CD14-positive monocyte (primary cell): ENCODE measurements at regions not wholly inside any gene's neighbourhood (a gene's known extent, or its start where the extent isn't known, plus 50 kb on each side); places are given as distances from the start of the nearest gene placed in this dataset.

Experiments
- DNase-seq, 3 donors: peaks; one replicate each; pipeline ENCODE4 v3.0.0-alpha.2; 2011 to 2022
- H2AFZ ChIP-seq: 2 replicates; pipeline ENCODE4 v1.6.0; 2012; ENCODE audit warnings: mild to moderate bottlenecking, low read depth, low read length, inconsistent platforms; ENCODE audit not compliant: insufficient read depth, poor library complexity, severe bottlenecking
- H3K27ac ChIP-seq, 2 donors: 1 replicate in 1 of 2; 2 replicates in 1 of 2; pipeline ENCODE4 v1.5.1; 2012 to 2013; ENCODE audit warnings: low read length in 2 of 2, control low read depth in 1 of 2, inconsistent platforms in 1 of 2, low read depth in 1 of 2, mild to moderate bottlenecking in 1 of 2
- H3K27me3 ChIP-seq, 2 donors: one replicate each; pipeline versions ENCODE4 v1.6.0 to v1.6.1; 2011 to 2013; ENCODE audit warnings: low read length in 2 of 2; ENCODE audit not compliant: control insufficient read depth in 2 of 2, insufficient read depth in 2 of 2
- H3K36me3 ChIP-seq, 2 donors: replicated peaks in 1 of 2; 1 replicate in 1 of 2; 2 replicates in 1 of 2; pipeline versions ENCODE4 v1.5.1 to v1.6.1; 2012 to 2013; ENCODE audit warnings: low read length in 2 of 2, control low read depth in 1 of 2, inconsistent platforms in 1 of 2, mild to moderate bottlenecking in 1 of 2; ENCODE audit not compliant: insufficient read depth in 2 of 2, control insufficient read depth in 1 of 2
- H3K4me1 ChIP-seq, 2 donors: 1 replicate in 1 of 2; 2 replicates in 1 of 2; pipeline versions ENCODE4 v1.5.1 to v1.6.1; 2012 to 2013; ENCODE audit warnings: low read length in 2 of 2, control low read depth in 1 of 2, inconsistent platforms in 1 of 2, mild to moderate bottlenecking in 1 of 2, moderate library complexity in 1 of 2; ENCODE audit not compliant: insufficient read depth in 2 of 2, control insufficient read depth in 1 of 2
- H3K4me2 ChIP-seq: replicated peaks from 2 replicates; pipeline ENCODE3; 2012; ENCODE audit warnings: low read length, moderate library complexity, mild to moderate bottlenecking; ENCODE audit not compliant: poor library complexity, severe bottlenecking; ENCODE audit errors: extremely low read depth
- H3K4me3 ChIP-seq, 3 experiments: fragments of 200-600 bp in 1 of 3; sonication (generic) in 1 of 3; replicated peaks in 1 of 3; 1 replicate in 2 of 3; 2 replicates in 1 of 3; pipeline ENCODE4 v1.5.1; 2011 to 2013; ENCODE audit warnings: low read length in 3 of 3, mild to moderate bottlenecking in 3 of 3, control low read depth in 2 of 3, low read depth in 2 of 3, inconsistent platforms in 1 of 3, moderate library complexity in 1 of 3
- H3K79me2 ChIP-seq: 2 replicates; pipeline ENCODE4 v1.6.0; 2012; ENCODE audit warnings: mild to moderate bottlenecking, control low read depth, inconsistent platforms, low read length, moderate library complexity; ENCODE audit not compliant: insufficient read depth
- H3K9ac ChIP-seq: 2 replicates; pipeline ENCODE4 v1.6.0; 2017; ENCODE audit warnings: low read length, mild to moderate bottlenecking; ENCODE audit not compliant: insufficient read depth, poor library complexity, severe bottlenecking
- H3K9me3 ChIP-seq, 2 donors: replicated peaks in 1 of 2; 1 replicate in 1 of 2; 2 replicates in 1 of 2; pipeline versions ENCODE4 v1.5.1 to v1.6.1; 2012 to 2013; ENCODE audit warnings: low read length in 2 of 2, control low read depth in 1 of 2; ENCODE audit not compliant: control insufficient read depth in 1 of 2, insufficient read depth in 1 of 2
- H4K20me1 ChIP-seq: 2 replicates; pipeline ENCODE4 v1.6.0; 2012; ENCODE audit warnings: mild to moderate bottlenecking, low read length, control low read depth, moderate library complexity; ENCODE audit not compliant: insufficient read depth
- H3K27ac Mint-ChIP-seq, 7 donors: one replicate each; pipeline ENCODE4 v1.8.0; 2020; ENCODE audit warnings: mild to moderate bottlenecking in 7 of 7, mixed read lengths in 7 of 7, moderate library complexity in 6 of 7, inconsistent platforms in 2 of 7
- H3K27me3 Mint-ChIP-seq, 3 donors: one replicate each; pipeline ENCODE4 v1.8.0; 2021 to 2022; ENCODE audit warnings: low read depth in 3 of 3, mild to moderate bottlenecking in 3 of 3, mixed read lengths in 3 of 3, moderate library complexity in 3 of 3, inconsistent platforms in 1 of 3
- H3K36me3 Mint-ChIP-seq, 2 donors: one replicate each; pipeline ENCODE4 v1.8.0; 2020; ENCODE audit warnings: mixed read lengths in 2 of 2, inconsistent platforms in 1 of 2, mild to moderate bottlenecking in 1 of 2
- H3K4me1 Mint-ChIP-seq: one replicate; pipeline ENCODE4 v1.8.0; 2020; ENCODE audit warnings: mild to moderate bottlenecking, mixed read lengths
- H3K4me3 Mint-ChIP-seq, 2 donors: one replicate each; pipeline ENCODE4 v1.8.0; 2020; ENCODE audit warnings: mild to moderate bottlenecking in 2 of 2, mixed read lengths in 2 of 2, moderate library complexity in 1 of 2
- H3K9me3 Mint-ChIP-seq, 7 donors: one replicate each; pipeline ENCODE4 v1.8.0; 2020 to 2022; ENCODE audit warnings: mixed read lengths in 7 of 7, mild to moderate bottlenecking in 6 of 7, moderate library complexity in 6 of 7, inconsistent platforms in 2 of 7
- CTCF ChIP-seq: fragments of 200-600 bp; IDR thresholded peaks from one replicate; pipeline ENCODE4 v1.8.0; 2022; ENCODE audit warnings: antibody characterized with exemption, mild to moderate bottlenecking
- WGBS: methylation state at CpG from one replicate; pipeline ENCODE4 v1.1.5; 2013; ENCODE audit warnings: missing lambda C conversion rate; ENCODE audit not compliant: insufficient coverage; 5-methylcytosine and 5-hydroxymethylcytosine counted together
- intact Hi-C, 2 donors: fragments of 100-400 bp; cut with micrococcal nuclease; formaldehyde crosslinking; loops; one replicate each; pipeline versions ENCODE4 v1.15.0 to v1.15.1; 2023

DNA sequence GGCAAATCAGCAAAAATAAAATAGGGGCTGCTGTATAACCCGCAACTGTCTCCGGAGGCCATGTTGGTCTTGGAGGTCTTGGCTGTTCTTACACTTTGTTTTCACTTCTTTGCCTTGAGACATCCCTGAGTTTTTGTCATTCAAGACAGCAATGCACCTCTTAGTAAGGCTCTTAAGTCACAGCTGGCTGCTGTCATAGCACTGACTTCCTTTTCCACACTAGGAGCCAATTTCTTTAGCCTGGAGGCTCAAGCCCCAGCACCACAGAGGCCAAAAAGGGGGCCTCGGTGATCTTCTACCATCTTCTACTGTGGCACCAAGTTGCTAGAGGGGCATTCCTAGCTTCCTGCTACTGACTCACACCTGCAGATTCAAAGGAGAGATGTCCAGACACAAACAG is 536.3 kb downstream of the CDH26 start:
- no peak overlapping the region for H3K27ac Mint-ChIP-seq
- Histone ChIP-seq H3K9ac (no peak overlapping the region), H3K27ac (no peak overlapping the region), H3K36me3 (no peaks in the 10 kb centered on the region), H2AFZ (no peak overlapping the region), H3K4me2 (no peak overlapping the region), H3K79me2 (no peaks in the 10 kb centered on the region), H3K27me3 (peaks cover 0 to 2% of the 10 kb centered on the region in 2 donors), H3K9me3 (no peaks in the 10 kb centered on the region), H3K4me1 (no peaks in the 10 kb centered on the region), H3K4me3 (no peak overlapping the region), H4K20me1 (no peaks in the 10 kb centered on the region)
- intact Hi-C loops, result no loop called here
- no peaks in the 10 kb centered on the region for H3K36me3 Mint-ChIP-seq
- WGBS, result 100% methylated on average over 2 of the region's 3 CpGs
- peaks cover 0 to 13% (median 9%) of the 10 kb centered on the region in 3 donors for H3K27me3 Mint-ChIP-seq
- no peak for TF ChIP-seq CTCF
- DNase-seq, result no peak
- peaks cover 0 to 1% (median 0%) of the 10 kb centered on the region in 7 donors for H3K9me3 Mint-ChIP-seq
- H3K4me1 Mint-ChIP-seq, result no peaks in the 10 kb centered on the region
- H3K4me3 Mint-ChIP-seq, result no peak overlapping the region

GRCh38 chr20:60497298-60498035 is 539.2 kb downstream of the CDH26 start:
- H3K79me2 ChIP-seq, result no peaks in the 10 kb centered on the region
- WGBS, result no CpG with 5 or more reads among the region's 4 CpGs
- peaks cover 0 to 2% of the 10 kb centered on the region in 2 donors for H3K27me3 ChIP-seq
- H2AFZ ChIP-seq, result no peak overlapping the region
- no peaks in the 10 kb centered on the region for H3K4me1 ChIP-seq
- no peak overlapping the region for H3K9ac ChIP-seq
- H3K9me3 Mint-ChIP-seq, result no peaks in the 10 kb centered on the region
- intact Hi-C loops, result no loop called here
- H3K36me3 Mint-ChIP-seq, result no peaks in the 10 kb centered on the region
- TF ChIP-seq CTCF, result no peak
- no peaks in the 10 kb centered on the region for H3K4me1 Mint-ChIP-seq
- H3K4me2 ChIP-seq, result no peak overlapping the region
- peaks cover 0 to 8% (median 4%) of the 10 kb centered on the region in 3 donors for H3K27me3 Mint-ChIP-seq
- no peaks in the 10 kb centered on the region for H4K20me1 ChIP-seq
- H3K27ac Mint-ChIP-seq, result no peak overlapping the region
- no peak for DNase-seq
- no peak overlapping the region for H3K4me3 ChIP-seq
- no peak overlapping the region for H3K27ac ChIP-seq
- no peaks in the 10 kb centered on the region for H3K36me3 ChIP-seq
- H3K9me3 ChIP-seq, result no peaks in the 10 kb centered on the region
- H3K4me3 Mint-ChIP-seq, result no peak overlapping the region
